ENCODE measurements at regions not wholly inside any gene's neighbourhood (a gene's known extent, or its start where the extent isn't known, plus 50 kb on each side); places are given as distances from the start of the nearest gene placed in this dataset.
"Not testable (repeated sequence)": the region's sequence is repeated elsewhere in the genome, so short reads cannot be mapped to it uniquely, and the experiment has no call there.

- DNase-seq = no peak
Measured at GRCh38 chr6:131336596-131336995, 201.3 kb downstream of the AKAP7 start.

DNA sequence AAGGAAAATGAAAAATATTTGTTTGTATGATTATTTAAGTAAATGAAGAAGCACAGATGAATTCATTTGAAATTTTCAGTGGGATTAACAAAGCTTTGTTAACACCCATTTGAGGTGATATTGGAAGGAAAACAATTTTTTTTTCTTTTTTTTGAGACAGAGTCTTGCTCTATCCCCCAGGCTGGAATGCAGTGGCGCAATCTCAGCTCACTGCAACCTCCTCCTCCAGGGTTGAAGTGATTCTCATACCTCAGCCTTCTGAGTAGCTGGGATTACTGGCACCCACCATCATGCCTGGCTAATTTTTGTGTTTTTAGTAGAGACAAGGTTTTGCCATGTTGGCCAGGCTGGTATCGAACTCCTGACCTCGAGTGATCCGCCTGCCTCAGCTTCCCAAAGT is 211.6 kb downstream of the AKAP7 start:
- DNase-seq = not testable (repeated sequence)

DNA sequence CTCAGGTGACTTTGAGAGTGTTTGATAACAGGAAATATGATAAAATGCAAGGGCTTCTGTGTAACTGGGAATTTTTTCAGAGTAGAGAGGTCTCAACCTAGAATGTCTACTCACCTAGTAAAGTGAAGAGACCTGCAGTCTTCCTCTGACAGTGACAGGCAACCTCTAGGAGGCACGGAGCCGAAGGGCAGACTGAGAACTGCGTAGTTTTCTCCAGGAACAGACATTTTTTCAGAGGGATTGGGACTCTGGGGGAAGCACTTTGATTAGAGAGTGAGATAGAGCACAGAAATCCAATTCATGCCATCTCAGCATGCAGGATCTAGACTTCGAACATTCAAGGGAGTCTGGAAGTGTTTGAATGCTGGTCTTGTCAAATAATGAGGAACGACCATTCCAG is 213.3 kb downstream of the AKAP7 start:
- DNase-seq = no peak

DNA sequence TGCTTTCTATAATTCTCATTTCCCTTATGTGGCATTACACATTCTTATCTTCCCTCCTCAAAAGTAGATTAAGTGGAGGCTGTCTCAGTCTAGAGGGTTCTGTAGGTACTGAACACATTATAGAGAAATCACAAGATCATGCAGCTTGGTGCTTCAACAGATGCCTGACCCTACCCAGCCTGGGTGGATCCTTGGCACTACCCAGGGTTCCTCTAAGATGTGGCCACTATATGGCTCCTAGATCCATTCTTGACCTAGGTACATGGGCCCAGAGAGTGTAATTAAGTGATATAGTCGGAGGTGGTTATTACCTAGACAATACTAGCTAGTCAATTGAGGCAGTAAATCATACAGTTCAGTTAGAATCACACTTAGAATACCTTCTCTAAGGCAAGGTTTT is 213.9 kb downstream of the AKAP7 start:
- no peak for DNase-seq

GRCh38 chr6:131353106-131353505 is 217.8 kb downstream of the AKAP7 start:
- DNase-seq = no peak

DNA sequence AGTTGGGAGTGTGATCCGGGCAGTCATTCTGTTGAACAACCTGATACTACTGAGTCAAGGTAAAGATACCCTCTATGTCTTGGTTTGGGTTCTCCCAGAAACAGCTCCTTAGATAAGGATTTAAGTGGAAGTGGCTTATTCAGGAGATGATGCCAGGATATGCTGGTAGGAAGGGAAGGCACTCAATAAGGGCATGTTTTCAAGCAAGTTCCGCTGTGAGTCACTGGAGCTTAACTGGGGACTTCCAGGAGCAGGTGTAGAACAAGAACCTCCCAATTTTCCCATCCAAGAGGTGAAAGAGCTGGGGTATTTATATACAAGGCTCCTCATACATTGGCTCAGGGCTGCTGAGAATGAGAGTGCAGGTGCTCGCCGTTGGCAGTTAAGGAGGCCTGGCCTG is 218.6 kb downstream of the AKAP7 start:
- no peak for DNase-seq

GRCh38 chr6:131354356-131354755 is 218.7 kb upstream of the ARG1 start:
- DNase-seq = no peak

GRCh38 chr6:131356161-131356560 is 216.9 kb upstream of the ARG1 start:
- DNase-seq = no peak

GRCh38 chr6:131357501-131357900 is 215.5 kb upstream of the ARG1 start:
- DNase-seq = no peak

DNA sequence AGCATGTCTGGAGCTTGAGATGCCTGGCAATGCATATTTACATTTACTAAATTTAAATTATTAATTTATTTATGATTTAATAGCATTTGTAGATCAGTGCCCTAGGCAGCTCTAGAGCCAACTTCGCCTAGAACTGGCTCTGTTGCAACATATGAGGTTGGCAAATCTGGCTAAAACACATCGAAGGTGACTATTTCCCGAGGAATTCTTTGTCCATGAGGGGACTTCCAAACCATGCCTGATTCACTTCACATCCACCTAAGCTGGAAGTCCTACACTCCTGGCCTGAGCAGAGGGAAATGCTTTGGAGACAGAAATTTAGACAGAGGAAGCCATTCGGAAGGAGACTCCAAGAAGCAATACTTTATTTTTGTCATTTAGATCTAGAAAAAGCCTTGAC is 211.0 kb upstream of the ARG1 start:
- no peak for DNase-seq

DNA sequence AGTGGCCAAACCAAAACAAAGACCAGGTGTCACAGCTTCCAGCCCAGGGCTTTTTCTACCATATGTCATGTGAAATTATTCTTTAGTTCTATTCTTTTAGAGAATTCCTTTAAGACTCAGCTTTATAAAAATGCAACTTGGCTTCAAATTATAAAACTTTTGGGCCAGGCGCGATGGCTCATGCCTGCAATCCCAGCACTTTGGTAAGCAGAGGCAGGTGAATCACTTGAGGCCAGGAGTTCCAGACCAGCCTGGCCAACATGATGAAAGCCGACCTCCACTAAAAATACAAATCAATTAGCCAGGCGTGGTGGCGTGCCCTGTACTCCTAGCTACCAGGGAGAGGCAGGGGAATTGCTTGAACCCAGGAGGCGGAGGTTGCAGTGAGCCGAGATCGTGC is 210.3 kb upstream of the ARG1 start:
- no peak for DNase-seq

- no peak for DNase-seq
Measured at GRCh38 chr6:131363947-131364834, 208.8 kb upstream of the ARG1 start.

DNA sequence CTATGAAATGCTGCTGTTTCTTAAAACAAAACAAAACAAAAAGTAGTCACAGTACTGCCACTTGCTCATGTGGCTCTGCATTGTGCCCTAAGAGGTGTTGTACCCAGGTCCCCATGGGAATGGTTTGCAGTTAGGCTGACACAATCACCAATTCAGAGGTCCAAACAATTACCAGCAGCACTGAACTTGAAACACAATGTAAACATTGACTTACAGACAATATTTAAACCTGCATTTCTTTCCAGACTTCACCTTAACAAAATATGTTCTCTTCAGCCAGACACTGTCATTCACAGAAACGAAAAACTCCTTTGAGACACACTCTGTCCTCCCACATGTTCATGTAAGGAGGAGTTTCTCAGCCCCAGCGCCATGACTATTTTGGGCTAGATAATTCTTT is 206.8 kb upstream of the ARG1 start:
- DNase-seq = no peak

GRCh38 chr6:131367206-131367873 is 205.7 kb upstream of the ARG1 start:
- no peak for DNase-seq

DNA sequence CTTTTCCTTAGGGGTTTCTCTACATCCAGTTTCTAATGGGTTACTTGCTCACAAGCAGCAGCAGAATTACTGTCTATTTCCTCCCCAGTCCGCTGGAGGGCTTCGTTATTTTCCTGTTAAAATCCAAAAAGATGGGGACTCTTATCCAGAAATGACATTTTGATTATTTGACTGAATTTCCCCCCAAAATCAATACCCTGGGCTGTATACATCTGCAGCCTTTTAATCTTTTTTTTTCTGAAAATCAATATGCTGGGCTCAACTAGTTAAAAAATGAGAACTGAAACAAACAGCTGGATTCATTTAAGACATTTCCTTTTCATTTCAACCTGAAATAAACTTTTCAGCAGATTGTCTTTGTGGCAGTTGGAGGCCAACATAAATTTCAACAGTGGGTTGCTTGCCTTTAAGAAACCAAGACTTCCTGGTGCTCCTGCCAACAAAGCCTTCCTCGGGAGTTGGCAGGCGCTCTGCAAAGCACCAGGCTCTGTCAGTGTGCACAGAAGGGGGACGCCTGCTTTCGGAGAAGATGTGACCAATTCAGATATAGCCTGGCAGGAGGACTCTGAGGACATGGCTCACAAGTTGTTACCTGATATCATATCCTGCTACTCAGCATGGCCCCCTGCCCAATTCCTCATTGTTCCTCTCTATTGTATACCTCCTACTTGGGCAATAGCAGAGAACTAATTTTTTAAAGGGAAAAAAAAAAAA is 204.7 kb upstream of the ARG1 start:
- DNase-seq = no peak

DNA sequence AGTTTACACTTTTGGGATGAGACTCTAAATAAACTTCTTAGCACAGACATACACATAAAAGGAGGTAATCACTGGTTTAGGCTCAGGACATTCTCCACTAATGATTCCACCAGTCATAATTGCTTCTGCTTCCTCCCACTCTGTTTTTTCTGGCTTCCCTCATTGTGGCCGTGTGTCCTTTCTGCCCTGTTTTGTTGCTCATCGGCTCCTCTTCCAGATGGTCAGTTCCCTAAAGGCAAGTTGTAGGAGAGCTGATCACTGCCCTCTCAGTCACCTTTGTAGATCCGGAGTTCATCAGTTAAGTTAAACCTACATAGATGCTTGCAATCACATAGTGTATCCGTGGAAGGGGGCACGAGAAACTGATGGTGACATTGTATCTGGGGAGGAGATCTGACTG is 200.5 kb upstream of the ARG1 start:
- DNase-seq = no peak

DNA sequence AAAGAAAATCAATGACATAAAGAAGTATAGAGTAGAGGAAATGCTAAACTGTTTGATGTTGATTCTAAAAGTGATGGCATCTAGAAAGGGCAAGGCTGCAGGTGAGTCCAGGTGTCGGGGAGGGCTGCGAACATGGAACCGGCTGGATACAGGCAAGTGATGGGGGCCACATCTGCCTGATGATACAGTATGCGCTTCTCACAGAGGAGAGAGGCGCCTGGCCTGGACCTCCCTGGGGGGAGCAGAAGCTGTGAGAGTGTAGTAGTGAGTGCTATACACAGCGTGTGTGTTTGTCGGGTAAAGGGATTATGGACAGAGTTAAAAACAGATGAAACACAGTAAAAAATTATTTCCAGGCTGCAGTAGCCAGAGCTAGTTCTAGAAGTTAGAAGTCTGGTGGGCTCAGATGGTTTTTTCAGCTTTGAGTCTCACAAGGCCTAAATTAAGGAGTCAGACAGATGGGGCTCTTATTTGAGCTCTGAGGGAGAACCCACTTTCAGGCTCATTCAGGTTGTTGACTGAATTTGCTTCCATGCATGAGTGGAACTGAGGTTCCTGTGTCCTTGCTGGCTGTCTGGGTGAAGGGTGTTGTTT is 195.8 kb upstream of the ARG1 start:
- no peak for DNase-seq

GRCh38 chr6:131378874-131379273 is 194.2 kb upstream of the ARG1 start:
- no peak for DNase-seq

- no peak for DNase-seq
Measured at GRCh38 chr6:131379948-131380347, 193.1 kb upstream of the ARG1 start.

DNA sequence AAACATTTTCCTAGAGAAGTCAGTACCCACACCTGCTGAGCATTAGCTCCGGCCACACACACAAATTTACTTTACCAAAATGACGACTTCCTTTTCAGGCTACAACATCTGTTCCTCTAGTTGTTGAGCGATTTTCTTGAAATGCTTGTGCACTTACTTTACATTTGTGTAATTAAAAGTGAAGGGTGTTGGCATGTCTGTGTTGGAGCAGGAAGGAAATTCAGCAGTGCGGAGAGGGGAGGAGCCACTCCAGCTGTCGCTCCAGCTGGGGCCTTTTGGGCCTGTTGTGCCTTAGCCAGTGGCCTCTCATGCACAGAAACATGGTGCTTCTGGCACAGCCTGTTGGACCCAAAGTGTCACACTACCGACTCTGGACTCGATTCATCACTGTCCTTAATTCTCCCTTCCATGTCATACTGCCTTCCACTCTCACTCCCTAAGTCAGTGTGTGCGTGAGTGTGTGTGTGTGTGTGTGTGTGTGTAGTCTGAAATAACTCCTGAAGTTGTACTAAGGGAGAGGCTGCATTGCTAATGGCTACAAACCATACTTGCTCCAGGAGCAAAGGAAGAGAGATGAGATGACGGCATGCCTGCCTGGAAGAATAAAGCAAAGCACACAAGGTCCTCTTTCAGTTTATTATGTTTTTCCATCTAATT is 191.8 kb upstream of the ARG1 start:
- DNase-seq = no peak

- no peak for DNase-seq
Measured at GRCh38 chr6:131381709-131382093, 191.3 kb upstream of the ARG1 start.

DNA sequence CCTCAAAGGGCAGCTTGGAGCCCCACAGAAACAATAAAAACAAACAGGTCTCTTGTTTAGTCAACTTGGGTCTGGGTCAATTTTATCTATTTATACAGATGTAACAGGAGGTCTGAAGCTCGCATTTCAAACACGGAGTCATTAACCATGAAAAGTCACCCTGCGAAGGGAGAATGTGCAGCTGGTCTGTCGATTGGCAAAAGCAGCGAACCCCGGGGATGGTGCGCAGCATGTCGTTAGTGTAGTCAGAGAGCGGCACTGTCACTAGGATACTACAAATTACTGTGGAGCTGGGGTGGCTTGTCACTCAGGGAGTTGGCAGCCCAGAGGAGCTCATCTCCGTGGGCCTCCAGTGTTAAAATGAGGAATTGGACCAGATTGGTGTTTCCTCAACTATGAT is 190.4 kb upstream of the ARG1 start:
- DNase-seq = no peak
